IgD-negative memory B cell (primary cell): ENCODE measurements at regions not wholly inside any gene's neighbourhood (a gene's known extent, or its start where the extent isn't known, plus 50 kb on each side); places are given as distances from the start of the nearest gene placed in this dataset.
"Not testable (repeated sequence)": the region's sequence is repeated elsewhere in the genome, so short reads cannot be mapped to it uniquely, and the experiment has no call there.

Experiments used
- H3K27ac Mint-ChIP-seq, 3 donors: one replicate each; pipeline ENCODE4 v1.8.0; 2020 to 2022; ENCODE audit warnings: mild to moderate bottlenecking in 3 of 3, mixed read lengths in 3 of 3, moderate library complexity in 1 of 3
- H3K27me3 Mint-ChIP-seq: one replicate; pipeline ENCODE4 v1.8.0; 2021; ENCODE audit warnings: mixed read lengths
- H3K36me3 Mint-ChIP-seq: one replicate; pipeline ENCODE4 v1.8.0; 2020; ENCODE audit warnings: mild to moderate bottlenecking, mixed read lengths
- H3K4me1 Mint-ChIP-seq, 3 donors: one replicate each; pipeline ENCODE4 v1.8.0; 2020 to 2022; ENCODE audit warnings: mixed read lengths in 3 of 3, mild to moderate bottlenecking in 1 of 3
- H3K4me3 Mint-ChIP-seq, 4 donors: one replicate each; pipeline ENCODE4 v1.8.0; 2020 to 2022; ENCODE audit warnings: mild to moderate bottlenecking in 4 of 4, mixed read lengths in 4 of 4, moderate library complexity in 3 of 4
- H3K9me3 Mint-ChIP-seq, 3 donors: one replicate each; pipeline ENCODE4 v1.8.0; 2020 to 2021; ENCODE audit warnings: mixed read lengths in 3 of 3, mild to moderate bottlenecking in 1 of 3

- H3K27me3 Mint-ChIP-seq = peaks cover 1% of the 10 kb centered on the region
- H3K9me3 Mint-ChIP-seq = no peaks in the 10 kb centered on the region
- peaks cover 64 to 69% (median 67%) of the 10 kb centered on the region in 3 donors for H3K4me1 Mint-ChIP-seq
- peak overlapping the region; percentile 64 to 97 (median 88) for H3K4me3 Mint-ChIP-seq
- H3K36me3 Mint-ChIP-seq = peaks cover 2% of the 10 kb centered on the region
- H3K27ac Mint-ChIP-seq = peak overlapping the region; percentile 39 to 94 (median 79)
Observed at GRCh38 chr22:22161924-22162851, 82.4 kb upstream of the VPREB1 start.

- H3K36me3 Mint-ChIP-seq, H3K9me3 Mint-ChIP-seq, H3K27ac Mint-ChIP-seq, H3K27me3 Mint-ChIP-seq: not testable (repeated sequence)
- Mint-ChIP-seq H3K4me1 (peaks cover 64 to 69% (median 64%) of the 10 kb centered on the region in 3 donors), H3K4me3 (peak overlapping the region in 1 of 4 donors; percentile 27)
Observed at GRCh38 chr22:22160768-22161167, 83.8 kb upstream of the VPREB1 start.

GRCh38 chr22:22159384-22159783 is 85.2 kb upstream of the VPREB1 start:
- H3K27me3 Mint-ChIP-seq = no peaks in the 10 kb centered on the region
- H3K4me3 Mint-ChIP-seq = peak overlapping the region in 2 of 4 donors; percentile 5 to 67
- H3K4me1 Mint-ChIP-seq = peaks cover 51 to 59% (median 58%) of the 10 kb centered on the region in 3 donors
- H3K36me3 Mint-ChIP-seq = peaks cover 2% of the 10 kb centered on the region
- no peaks in the 10 kb centered on the region for H3K9me3 Mint-ChIP-seq
- H3K27ac Mint-ChIP-seq = peak overlapping the region in 1 of 3 donors; percentile 39

- Mint-ChIP-seq H3K27me3 (no peaks in the 10 kb centered on the region), H3K27ac (no peak overlapping the region), H3K9me3 (no peaks in the 10 kb centered on the region), H3K4me1 (peaks cover 47 to 55% (median 54%) of the 10 kb centered on the region in 3 donors), H3K4me3 (no peak overlapping the region), H3K36me3 (peaks cover 2% of the 10 kb centered on the region)
Observed at GRCh38 chr22:22158965-22159364, 85.6 kb upstream of the VPREB1 start.

- Mint-ChIP-seq H3K27ac (peak overlapping the region in 1 of 3 donors; percentile 8), H3K9me3 (no peaks in the 10 kb centered on the region), H3K4me1 (peaks cover 41 to 52% (median 48%) of the 10 kb centered on the region in 3 donors), H3K4me3 (peak overlapping the region in 2 of 4 donors; percentile 3 to 77), H3K36me3 (peaks cover 2% of the 10 kb centered on the region), H3K27me3 (no peaks in the 10 kb centered on the region)
Observed at GRCh38 chr22:22158207-22158816, 86.3 kb upstream of the VPREB1 start.

- Mint-ChIP-seq H3K27ac (peak overlapping the region; percentile 73 to 94 (median 92)), H3K4me1 (peaks cover 31 to 46% (median 42%) of the 10 kb centered on the region in 3 donors), H3K27me3 (no peaks in the 10 kb centered on the region), H3K4me3 (peak overlapping the region; percentile 58 to 91 (median 84)), H3K9me3 (no peaks in the 10 kb centered on the region), H3K36me3 (peaks cover 2% of the 10 kb centered on the region)
Observed at GRCh38 chr22:22157348-22157725, 87.2 kb upstream of the VPREB1 start.

GRCh38 chr22:22156716-22157347 is 87.8 kb upstream of the VPREB1 start:
- Mint-ChIP-seq H3K9me3 (no peaks in the 10 kb centered on the region), H3K27me3 (no peaks in the 10 kb centered on the region), H3K4me3 (peak overlapping the region; percentile 58 to 91 (median 84)), H3K4me1 (peaks cover 26 to 41% (median 37%) of the 10 kb centered on the region in 3 donors), H3K27ac (peak overlapping the region; percentile 73 to 94 (median 92)), H3K36me3 (peaks cover 2% of the 10 kb centered on the region)

GRCh38 chr22:22156348-22156715 is 88.3 kb upstream of the VPREB1 start:
- peaks cover 2% of the 10 kb centered on the region for H3K36me3 Mint-ChIP-seq
- H3K27me3 Mint-ChIP-seq = no peaks in the 10 kb centered on the region
- H3K27ac Mint-ChIP-seq = peak overlapping the region; percentile 73 to 94 (median 92)
- H3K9me3 Mint-ChIP-seq = no peaks in the 10 kb centered on the region
- H3K4me3 Mint-ChIP-seq = peak overlapping the region in 2 of 4 donors; percentile 89 to 91
- peaks cover 25 to 38% (median 35%) of the 10 kb centered on the region in 3 donors for H3K4me1 Mint-ChIP-seq

GRCh38 chr22:22155607-22156006 is 89.0 kb upstream of the VPREB1 start:
- H3K9me3 Mint-ChIP-seq = no peaks in the 10 kb centered on the region
- no peak overlapping the region for H3K27ac Mint-ChIP-seq
- peaks cover 25 to 38% (median 35%) of the 10 kb centered on the region in 3 donors for H3K4me1 Mint-ChIP-seq
- H3K27me3 Mint-ChIP-seq = no peaks in the 10 kb centered on the region
- H3K36me3 Mint-ChIP-seq = peaks cover 2% of the 10 kb centered on the region
- no peak overlapping the region for H3K4me3 Mint-ChIP-seq

- H3K27me3 Mint-ChIP-seq = no peaks in the 10 kb centered on the region
- peaks cover 25 to 38% (median 35%) of the 10 kb centered on the region in 3 donors for H3K4me1 Mint-ChIP-seq
- peak overlapping the region in 1 of 3 donors; percentile 80 for H3K27ac Mint-ChIP-seq
Observed at GRCh38 chr22:22155146-22155545, 89.4 kb upstream of the VPREB1 start.

GRCh38 chr22:22154040-22154439 is 90.5 kb upstream of the VPREB1 start:
- Mint-ChIP-seq H3K27ac (no peak overlapping the region), H3K4me3 (no peak overlapping the region), H3K27me3 (no peaks in the 10 kb centered on the region), H3K36me3 (peaks cover 2% of the 10 kb centered on the region), H3K4me1 (peaks cover 20 to 30% (median 27%) of the 10 kb centered on the region in 3 donors), H3K9me3 (no peaks in the 10 kb centered on the region)

More at GRCh38 chr22:22155146-22155545, 89.4 kb upstream of the VPREB1 start:
- Mint-ChIP-seq H3K4me3 (no peak overlapping the region), H3K36me3 (peaks cover 2% of the 10 kb centered on the region), H3K9me3 (no peaks in the 10 kb centered on the region)

GRCh38 chr22:22151308-22151707 is 93.3 kb upstream of the VPREB1 start:
- H3K27ac Mint-ChIP-seq = no peak overlapping the region
- H3K27me3 Mint-ChIP-seq = no peaks in the 10 kb centered on the region

GRCh38 chr22:22150457-22150856 is 94.1 kb upstream of the VPREB1 start:
- Mint-ChIP-seq H3K9me3 (no peaks in the 10 kb centered on the region), H3K4me3 (no peak overlapping the region), H3K36me3 (peaks cover 2% of the 10 kb centered on the region), H3K27ac (no peak overlapping the region), H3K27me3 (no peaks in the 10 kb centered on the region), H3K4me1 (peaks cover 0 to 13% (median 0%) of the 10 kb centered on the region in 3 donors)

More at GRCh38 chr22:22151308-22151707, 93.3 kb upstream of the VPREB1 start:
- H3K4me3 Mint-ChIP-seq = no peak overlapping the region
- H3K4me1 Mint-ChIP-seq = peaks cover 3 to 13% (median 3%) of the 10 kb centered on the region in 3 donors
- no peaks in the 10 kb centered on the region for H3K9me3 Mint-ChIP-seq
- peaks cover 2% of the 10 kb centered on the region for H3K36me3 Mint-ChIP-seq

GRCh38 chr22:22148905-22149304 is 95.7 kb upstream of the VPREB1 start:
- Mint-ChIP-seq H3K36me3 (peaks cover 2% of the 10 kb centered on the region), H3K4me1 (peaks cover 0 to 8% (median 0%) of the 10 kb centered on the region in 3 donors), H3K9me3 (no peaks in the 10 kb centered on the region), H3K27ac (no peak overlapping the region), H3K4me3 (no peak overlapping the region), H3K27me3 (no peaks in the 10 kb centered on the region)

GRCh38 chr22:22144858-22145257 is 99.7 kb upstream of the VPREB1 start:
- H3K27ac Mint-ChIP-seq = no peak overlapping the region

More at GRCh38 chr22:22144858-22145257, 99.7 kb upstream of the VPREB1 start:
- H3K36me3 Mint-ChIP-seq = peaks cover 6% of the 10 kb centered on the region
- H3K4me3 Mint-ChIP-seq = no peak overlapping the region
- no peaks in the 10 kb centered on the region for H3K9me3 Mint-ChIP-seq
- H3K4me1 Mint-ChIP-seq = peaks cover 0 to 13% (median 2%) of the 10 kb centered on the region in 3 donors
- H3K27me3 Mint-ChIP-seq = no peaks in the 10 kb centered on the region
